Hematopoietic multipotent progenitor cell treated with erythropoietin and hydrocortisone succinate and interleukin-3 and kit ligand, for 17 days (in vitro differentiated cells): ENCODE measurements at regions not wholly inside any gene's neighbourhood (a gene's known extent, or its start where the extent isn't known, plus 50 kb on each side); places are given as distances from the start of the nearest gene placed in this dataset.

Source experiments
- DNase-seq: peaks from one replicate; pipeline ENCODE4 v3.0.0-alpha.2; 2015; ENCODE audit warnings: low spot score

DNA sequence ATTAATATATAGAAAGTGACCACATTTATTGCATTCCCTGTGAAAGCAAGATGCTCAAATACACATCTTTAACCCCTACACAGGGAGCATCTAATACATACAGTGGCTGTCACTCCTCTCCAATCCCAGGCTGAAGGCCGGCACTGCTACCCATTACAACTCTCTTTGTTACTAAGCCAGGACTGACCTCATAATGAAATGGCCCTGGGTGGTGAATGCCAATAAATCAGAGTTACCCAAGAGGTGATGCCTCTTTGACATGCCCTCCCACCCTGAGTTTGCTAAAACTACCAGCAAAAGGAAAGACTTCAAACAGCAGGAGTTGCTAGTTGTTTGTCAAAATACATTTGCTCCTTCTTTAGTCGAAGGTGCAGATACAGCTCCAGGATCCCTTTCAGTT is 214.2 kb downstream of the FOXA2 start:
- no peak for DNase-seq

DNA sequence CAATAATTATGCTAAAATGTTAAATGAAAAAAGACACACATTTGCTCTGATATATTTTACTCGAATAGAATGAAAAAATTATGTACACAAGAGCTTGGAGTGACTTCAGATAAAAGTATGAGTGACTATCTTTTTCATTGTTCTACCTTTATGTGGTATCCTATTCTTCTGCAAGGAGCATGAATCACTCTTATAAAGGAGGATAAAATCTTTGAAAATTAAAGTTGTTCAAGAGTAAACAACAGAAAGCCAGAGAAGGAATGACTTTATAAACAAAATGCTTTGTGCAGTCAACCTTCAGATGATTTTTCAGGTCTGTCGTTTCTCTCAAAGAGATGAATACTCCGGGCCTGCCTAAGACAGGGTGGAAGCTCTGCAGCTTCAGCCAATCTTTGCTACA is 215.3 kb downstream of the FOXA2 start:
- DNase-seq, result no peak

DNA sequence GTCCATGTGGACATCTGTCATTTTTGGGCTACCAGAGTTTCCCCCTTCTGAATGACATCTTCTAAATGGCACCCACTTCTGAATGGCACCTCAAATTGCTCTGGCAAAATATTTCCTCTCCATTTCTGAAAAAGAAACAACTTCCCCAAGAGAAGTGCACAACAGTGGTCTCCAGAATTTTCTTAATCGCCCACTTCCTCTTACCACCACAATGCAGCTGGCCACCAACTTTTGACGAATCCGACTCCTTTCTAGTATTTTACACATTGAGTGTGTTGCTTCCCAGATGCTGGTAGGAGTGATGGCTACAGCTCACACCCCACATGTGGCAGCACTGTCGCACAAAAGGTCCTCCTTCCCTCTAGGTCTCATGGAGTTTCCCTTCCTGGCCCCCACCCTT is 216.1 kb downstream of the FOXA2 start:
- DNase-seq, result no peak

DNA sequence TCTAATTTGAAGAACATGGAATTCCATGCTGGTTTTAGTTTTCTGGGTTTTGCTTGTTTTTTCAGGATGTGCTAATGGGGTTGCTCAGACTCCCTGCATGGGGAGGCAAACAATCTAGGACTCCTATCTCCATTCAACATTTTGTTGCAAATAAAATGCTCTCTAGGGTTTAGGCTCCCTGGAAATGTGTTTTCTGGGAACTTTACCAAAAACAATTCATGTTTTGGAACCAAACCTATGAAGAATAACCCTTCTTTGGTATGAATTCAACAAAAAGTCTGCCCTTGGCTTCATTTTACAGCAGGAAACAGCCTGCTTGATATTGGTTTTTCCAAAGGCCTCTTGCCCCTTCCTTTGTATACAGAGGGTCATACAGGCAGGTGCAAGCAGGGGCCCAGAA is 217.7 kb downstream of the FOXA2 start:
- no peak for DNase-seq

DNA sequence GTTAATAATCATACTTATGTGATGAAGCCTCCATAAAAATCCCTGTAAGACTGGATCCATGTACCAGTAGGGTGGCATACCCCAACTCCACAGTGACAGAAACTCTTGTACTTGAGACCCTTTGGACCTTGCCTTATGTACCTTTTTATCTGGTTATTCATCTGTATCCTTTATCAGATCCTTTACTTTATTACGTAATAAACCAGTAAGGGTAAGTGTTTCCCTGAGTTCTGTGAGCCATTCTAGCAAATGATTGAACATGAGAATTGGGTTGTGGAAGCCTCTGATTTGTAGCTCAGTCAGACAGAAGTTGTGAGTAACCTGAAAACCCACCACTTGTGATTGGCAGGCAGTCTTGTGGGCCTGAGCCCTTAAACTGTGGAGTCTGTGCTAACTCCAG is 229.7 kb downstream of the FOXA2 start:
- DNase-seq, result no peak

DNA sequence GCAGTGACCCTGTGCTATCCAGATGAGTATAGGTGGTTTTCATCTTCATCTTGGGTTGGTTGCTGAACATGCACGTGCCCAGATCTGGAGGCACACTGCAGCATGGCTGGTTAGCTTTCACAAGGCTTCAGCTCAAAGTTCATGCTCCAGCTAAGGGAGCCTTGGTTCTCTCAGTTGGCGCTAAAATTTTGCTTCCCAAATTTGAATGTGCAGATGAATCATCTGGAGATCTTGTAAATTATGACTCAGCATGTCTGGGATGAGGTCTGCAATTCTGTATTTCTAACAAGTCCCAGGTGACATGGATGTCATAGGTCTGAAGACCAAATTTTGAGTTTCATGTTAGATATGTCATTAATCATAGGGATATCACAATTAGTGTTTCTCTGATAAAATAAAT is 230.8 kb downstream of the FOXA2 start:
- DNase-seq, result no peak

DNA sequence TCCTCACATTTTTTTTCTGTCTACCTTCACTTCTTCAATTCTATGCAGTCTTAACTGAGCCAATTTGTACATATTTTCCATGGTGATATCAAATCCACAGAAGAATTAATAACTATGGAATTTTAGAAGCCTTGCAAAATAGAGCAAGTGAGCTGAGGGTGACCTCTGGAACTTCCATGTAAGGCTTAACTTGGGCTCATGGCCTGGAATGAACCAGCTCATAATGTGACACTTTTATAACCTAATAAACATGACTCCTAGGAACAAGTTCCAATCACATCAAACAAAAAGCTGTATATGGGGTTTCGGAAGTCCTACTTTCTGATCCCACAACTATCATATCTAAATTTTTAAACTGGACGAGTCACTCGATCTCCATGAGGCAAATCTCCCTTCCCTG is 232.4 kb downstream of the FOXA2 start:
- no peak for DNase-seq

DNA sequence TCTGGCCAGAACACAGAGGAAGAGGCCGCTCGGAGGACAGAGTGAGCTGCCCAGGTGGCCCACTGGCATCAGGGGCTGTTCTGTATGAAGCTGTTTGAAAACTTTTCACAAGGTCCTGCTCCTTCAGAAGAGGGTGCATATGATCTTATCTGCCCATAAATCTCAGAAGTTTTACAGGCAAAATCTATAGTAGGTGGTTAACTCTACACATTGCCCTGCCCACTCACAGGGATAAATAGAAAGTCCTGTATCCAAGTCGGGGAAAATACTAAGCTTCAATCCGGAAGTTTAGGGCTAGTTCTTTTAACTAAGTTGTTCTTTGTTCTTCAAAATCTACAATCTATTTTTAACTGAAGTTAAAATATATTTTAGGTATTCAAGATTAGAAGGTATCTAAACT is 233.7 kb downstream of the FOXA2 start:
- DNase-seq, result no peak

DNA sequence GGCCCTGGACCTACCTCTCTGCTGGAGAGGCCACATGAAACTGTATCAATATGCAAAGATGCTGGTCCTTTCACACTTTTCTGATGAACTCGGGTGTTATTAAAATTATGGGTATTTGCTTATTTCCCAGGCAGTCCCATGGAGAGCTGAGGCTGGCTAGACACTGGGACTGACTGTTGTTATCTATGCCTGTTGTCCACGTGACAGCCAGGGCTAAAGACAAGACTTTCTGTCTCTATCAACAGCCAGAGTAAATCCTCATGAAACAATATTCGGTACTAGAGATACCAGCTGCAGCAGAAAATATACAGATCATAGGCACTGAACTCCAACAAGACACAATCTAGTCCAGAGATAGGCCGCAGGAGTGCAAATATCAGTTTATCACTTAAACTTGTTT is 236.4 kb downstream of the FOXA2 start:
- DNase-seq, result no peak

DNA sequence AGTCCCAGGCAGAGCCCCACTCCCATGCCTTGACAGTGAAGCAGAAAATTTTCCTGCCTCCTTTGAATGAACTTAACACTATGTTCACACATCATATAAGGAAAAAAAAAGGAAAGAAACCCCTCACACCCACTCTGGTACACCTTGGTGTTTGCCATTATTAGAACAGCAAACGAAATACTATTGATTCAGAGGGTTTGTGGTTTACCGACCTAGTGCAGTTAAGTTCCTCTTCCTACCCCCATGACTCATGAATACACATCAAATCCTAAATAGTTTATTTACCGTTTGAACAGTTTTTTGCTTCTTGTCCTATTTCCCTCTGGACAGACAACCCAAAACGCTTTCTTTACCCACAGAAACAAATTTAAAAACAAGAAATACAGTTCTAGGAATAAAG is 237.7 kb downstream of the FOXA2 start:
- no peak for DNase-seq

DNA sequence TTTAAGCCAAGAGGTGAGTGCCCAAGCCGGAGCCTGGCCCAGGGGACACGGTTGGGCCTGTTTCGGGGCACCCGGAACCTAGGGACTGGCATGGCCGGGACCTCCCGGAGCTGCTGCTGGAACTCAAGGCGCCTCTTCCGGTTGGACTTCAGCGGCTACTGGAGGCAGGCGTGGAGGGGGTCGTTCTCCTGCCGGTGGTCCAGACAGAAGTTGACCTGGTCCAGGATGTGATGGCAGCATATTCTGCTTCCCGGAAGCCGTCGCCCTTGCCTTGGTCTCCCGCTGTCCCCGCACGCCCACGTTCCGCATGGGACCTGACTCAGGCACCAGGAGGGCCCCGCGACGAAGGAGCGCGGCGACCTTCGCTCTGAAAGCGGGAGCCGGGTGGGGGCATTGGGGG is 240.8 kb downstream of the FOXA2 start:
- DNase-seq, result no peak

DNA sequence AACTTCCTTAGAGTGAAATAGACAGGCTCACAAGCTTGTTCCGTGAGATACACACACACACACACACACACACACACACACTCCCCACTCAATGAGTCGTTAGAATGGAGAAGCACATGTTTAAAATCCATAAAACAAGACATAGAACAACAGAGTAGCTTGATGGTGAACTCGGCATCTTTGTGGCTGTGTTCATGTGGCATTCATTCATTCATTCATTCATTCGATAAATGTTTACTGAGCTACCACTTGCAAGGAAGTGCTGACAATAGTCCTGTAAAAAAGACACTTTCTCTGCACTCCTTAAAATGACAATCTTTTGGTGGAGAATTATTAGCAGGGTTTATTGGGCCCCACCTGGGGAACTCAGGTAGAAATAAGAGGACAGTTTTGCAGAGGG is 242.0 kb downstream of the FOXA2 start:
- DNase-seq, result no peak

DNA sequence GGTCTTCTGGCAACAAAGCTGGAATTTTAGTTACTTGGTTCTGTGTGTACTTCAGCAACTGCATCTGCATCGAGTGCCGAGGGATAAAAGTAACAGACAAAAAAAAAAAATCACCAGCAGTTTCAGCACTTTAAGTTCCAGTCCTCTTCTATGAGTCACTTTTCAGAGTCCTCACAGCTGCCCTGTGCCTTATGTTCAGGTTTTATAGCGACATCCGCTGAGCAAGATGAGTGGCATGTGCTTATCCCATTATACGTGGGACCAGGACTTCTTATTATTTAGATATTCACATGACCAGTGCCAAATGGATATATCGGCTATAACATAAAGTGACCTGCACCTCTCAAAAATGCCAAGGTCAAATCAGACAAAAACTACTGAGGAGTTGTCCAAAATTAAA is 242.9 kb downstream of the FOXA2 start:
- no peak for DNase-seq

DNA sequence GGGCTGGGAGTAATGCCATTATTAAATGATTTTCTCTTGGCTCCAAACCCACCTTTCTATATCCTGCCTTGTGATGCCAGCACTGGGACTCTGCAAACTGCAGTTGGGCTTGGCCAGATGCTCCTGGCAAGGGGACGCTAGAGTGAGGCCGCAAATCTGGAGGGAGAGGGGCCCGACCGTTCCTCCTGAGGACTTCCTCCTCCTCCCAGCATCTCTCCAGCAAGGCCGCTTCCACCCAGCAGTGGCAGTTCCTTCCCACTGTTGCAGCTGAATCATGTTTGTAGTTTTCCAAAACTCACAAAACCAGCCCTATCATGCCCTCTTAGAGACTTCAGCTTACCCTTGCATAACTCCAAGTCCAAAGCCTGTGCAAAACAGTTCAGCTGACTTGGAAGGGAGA is 244.4 kb downstream of the FOXA2 start:
- DNase-seq, result no peak

DNA sequence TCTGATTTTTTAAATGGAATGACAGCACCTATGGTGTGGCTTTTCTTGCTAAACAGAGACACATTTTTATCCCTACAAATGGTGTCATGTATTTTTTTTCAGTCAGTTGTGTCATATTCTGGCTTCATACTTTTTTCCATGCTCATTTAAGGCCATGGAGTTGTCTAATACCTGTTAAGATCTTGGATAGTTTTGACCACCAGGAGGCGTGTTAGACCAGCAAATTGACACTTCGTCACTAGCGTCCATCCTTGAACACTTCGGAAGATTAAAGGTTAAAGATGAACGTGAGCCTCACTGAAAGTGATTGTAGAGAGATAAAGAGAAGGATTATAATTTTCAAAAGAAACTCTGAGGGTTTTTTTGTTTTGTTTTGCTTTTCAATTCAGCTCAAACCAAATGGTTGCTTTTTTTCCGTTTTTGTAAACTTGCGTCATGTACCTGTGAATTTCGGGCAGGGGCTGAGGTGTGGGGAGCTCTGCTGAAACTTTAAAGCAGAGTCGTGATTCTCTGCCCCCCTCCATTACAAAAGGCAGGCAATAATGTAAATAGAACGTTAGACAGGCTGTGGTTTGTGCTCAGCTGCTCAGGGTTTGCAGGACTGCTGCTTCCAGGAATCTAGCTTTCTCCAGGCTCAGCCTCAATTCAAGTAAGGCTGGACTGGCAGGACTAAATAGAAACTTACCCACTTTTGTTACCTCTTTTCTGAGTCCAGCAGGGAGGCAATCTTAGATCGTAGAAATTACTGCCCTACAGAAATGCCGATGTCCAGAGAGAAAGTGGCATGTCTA is 245.1 kb downstream of the FOXA2 start:
- peak; percentile 34 for DNase-seq

DNA sequence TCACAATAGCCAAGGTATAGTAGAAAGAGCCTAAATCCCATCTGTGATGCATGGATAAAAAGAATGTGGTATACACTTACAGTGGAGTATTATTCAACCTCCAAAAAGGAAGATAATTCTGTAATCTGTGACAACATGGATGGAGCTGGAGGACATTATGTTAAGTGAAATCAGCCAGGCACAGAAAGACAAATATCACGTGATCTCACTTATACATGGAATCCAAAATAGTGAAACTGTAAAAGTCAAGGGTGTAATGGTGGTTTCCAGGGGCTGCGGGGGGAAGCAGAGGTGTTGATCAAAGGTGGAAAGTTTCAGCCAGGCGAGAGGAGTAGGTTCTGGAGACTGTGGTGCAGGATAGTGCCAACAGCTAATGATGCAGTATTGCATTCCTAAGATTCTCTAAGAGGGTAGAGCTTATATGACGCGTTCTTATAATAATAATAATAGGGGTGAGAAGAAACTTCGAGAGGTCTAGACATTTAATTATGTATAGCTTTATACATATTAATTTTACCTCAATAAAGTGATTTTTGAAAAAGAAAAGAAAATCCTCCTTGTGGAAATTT is 246.1 kb downstream of the FOXA2 start:
- no peak for DNase-seq

DNA sequence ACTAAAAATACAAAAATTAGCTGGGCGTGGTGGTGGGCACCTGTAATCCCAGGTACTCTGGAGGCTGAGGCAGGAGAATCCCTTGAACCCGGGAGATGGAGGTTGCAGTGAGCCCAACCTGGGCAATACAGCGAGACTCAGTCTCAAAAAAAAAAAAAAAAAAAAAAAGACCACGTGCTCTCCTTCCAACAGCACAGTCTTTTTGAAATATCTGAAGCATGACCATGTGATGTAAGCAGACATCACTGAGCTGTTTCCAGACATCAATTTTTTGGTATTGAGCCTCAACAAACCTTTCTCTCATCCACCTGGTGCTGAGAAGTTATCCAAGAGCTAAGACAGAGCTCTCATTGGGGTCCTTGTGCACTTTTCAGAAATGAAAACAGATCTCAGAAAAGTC is 249.2 kb downstream of the FOXA2 start:
- DNase-seq, result no peak

DNA sequence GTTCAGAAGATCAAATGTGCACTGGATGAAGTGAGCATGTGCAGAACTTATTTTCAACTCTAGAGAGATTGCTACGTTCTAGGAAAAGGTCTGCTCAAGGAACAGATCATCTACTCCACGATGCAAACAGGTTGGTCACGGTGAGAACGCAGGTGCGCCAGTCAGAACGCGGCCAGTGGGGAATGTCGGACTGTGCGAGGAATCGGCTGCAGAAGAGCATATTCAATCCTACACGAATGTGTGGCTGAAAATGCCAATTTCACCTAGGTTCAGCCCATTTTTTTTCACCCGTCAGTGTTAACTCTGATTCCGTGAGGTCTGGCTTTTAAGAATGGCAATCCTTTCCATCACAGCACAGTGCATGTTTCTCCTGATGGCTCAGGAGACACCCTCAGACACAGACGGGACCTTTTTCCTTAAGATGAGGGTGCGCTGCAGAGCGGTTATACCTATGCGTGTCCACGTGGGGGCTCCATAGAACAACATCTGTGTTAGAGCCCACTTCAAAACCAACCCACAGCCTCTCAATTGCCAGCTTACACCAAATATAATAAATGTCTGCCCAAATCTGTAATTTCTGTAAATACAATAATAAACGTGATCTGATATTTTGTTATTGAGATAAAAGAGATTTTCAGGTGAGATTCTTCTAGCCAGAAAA is 250.4 kb downstream of the FOXA2 start:
- DNase-seq, result peak; percentile 9

DNA sequence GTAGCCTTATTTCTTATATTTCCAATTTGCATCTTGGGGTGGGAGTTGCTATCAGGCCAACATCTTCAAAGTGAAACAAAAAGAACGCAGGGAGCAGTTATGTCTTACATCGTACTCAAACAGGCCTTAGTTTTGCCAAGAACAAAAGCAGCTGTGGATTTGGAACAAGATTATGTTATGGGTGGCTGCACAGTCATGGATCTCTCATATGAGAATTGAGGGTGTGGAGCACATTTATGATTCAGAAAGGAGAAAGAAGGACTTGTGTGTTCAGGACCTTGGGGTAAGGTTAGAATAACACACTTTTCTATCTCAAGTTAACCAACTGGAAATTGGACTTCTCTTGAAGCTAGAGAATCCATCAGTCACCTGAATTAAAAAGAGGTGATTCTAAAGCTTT is 259.9 kb downstream of the FOXA2 start:
- DNase-seq, result no peak

DNA sequence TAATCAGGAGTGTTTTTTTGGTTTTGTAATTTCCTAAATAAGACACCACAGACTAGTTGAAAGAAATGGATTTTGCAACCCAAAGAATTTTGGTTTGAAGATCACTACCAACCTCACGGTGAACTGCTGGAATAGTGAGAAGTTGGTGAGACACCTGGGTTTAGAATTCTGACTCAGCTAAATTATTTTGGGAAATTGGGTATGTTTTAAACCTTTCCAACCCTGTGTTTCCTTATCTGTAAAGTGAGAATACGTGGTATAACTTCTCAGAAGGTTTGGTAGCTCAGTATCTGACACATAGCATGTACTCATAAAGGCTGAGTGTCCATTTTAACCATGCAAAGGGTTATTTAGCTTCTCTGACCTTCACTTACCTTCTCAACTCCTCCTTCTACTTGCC is 261.9 kb downstream of the FOXA2 start:
- DNase-seq, result no peak

DNA sequence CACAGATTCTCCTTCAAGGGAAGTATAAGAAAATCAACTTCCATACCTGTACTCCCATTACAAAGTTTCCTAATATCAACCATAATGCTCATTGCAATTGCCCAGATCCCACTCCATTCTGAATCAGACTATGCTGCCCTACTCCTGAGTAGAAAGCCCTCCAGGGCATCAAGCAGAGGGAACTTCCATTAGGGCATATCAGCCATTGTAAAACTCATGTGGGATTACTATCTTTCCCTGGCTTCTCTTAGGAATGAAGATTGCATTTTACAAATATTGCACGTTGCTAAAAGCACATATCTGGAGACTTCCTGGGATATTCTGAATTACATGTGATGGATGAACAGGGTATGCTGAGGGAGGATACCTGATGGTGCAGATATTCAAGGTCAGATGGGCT is 263.2 kb downstream of the FOXA2 start:
- DNase-seq, result no peak

DNA sequence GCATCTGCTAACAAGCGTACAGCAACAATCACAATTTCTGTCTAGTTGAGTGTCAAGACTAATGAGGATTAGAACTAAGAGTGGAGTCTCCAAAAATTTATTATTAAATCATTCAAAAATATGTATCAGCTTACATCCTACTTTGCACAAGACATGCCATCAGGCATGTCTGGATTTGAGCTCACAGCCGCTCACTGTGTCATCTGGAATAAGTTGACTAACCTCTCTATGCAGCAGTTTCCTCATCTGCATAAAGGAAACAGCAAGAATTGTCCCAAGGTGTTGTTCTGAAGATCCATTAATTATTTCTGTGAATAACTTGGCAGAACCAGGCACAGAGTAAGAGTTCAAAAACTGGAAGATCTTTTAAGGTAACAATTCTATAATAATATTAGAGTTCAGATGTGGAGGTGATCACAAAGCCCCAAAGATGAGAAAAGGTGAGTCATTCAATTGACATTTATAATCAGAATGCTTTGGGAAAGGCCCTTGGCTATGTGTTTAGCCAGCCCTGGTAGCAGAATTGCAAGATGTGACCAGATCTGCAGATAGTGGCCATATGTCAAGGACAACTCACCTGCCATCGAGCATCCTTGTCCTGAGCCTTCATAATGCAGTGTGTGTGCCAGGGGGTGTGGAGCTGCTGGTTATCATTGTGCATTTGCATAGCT is 264.0 kb downstream of the FOXA2 start:
- DNase-seq, result no peak

DNA sequence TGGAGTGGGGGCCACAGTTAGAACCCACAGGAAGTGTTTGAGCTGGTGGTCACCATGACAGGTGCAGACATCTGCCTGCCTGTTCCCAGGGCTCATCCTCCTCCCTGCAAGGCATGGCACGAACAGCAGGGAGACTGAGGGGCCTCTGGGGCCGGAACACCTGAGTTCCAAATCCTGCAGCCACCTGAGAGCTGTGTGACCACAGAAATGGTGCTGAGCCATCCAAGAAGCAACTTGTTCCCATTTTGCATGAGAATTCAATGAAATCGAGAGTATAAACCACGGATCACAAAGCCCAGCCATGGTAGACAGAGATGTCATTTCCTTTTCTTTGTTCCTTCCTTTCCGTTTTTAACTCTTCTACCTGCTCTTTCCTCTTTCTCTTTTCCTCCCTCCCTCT is 268.6 kb downstream of the FOXA2 start:
- DNase-seq, result no peak
